Aorta (tissue), 5 donors: ENCODE measurements at regions not wholly inside any gene's neighbourhood (a gene's known extent, or its start where the extent isn't known, plus 50 kb on each side); places are given as distances from the start of the nearest gene placed in this dataset.

ENCODE experiments used
- ATAC-seq: fragments of 200-7000 bp; cut with Tn5 transposase; one replicate; pipeline ENCODE4 v1.9.1; 2022; ENCODE audit warnings: moderate library complexity; ENCODE audit not compliant: low FRiP score
- DNase-seq, 2 donors: peaks; one replicate each; pipeline ENCODE4 v3.0.0-alpha.2; 2020
- H3K27ac ChIP-seq, 2 donors: one replicate each; pipeline ENCODE4 v1.5.1; 2013; ENCODE audit warnings: low read length in 2 of 2, mild to moderate bottlenecking in 2 of 2, moderate library complexity in 2 of 2, control low read depth in 1 of 2, inconsistent platforms in 1 of 2, low read depth in 1 of 2
- H3K27me3 ChIP-seq, 2 donors: one replicate each; pipeline ENCODE4 v1.6.1; 2013; ENCODE audit warnings: control low read depth in 1 of 2, low read length in 1 of 2, mild to moderate bottlenecking in 1 of 2, moderate library complexity in 1 of 2; ENCODE audit not compliant: insufficient read depth in 2 of 2, control insufficient read depth in 1 of 2
- H3K36me3 ChIP-seq, 2 donors: one replicate each; pipeline ENCODE4 v1.6.1; 2013; ENCODE audit warnings: control low read depth in 1 of 2, low read length in 1 of 2, mild to moderate bottlenecking in 1 of 2; ENCODE audit not compliant: insufficient read depth in 2 of 2, control insufficient read depth in 1 of 2
- H3K4me1 ChIP-seq, 2 donors: one replicate each; pipeline ENCODE4 v1.6.1; 2013; ENCODE audit warnings: low read length in 2 of 2, control low read depth in 1 of 2, mild to moderate bottlenecking in 1 of 2, moderate library complexity in 1 of 2; ENCODE audit not compliant: insufficient read depth in 2 of 2, control insufficient read depth in 1 of 2
- H3K4me3 ChIP-seq, 2 donors: one replicate each; pipeline ENCODE4 v1.5.1; 2013; ENCODE audit warnings: low read length in 2 of 2, control low read depth in 1 of 2, mild to moderate bottlenecking in 1 of 2
- H3K9me3 ChIP-seq: one replicate; pipeline ENCODE4 v1.6.1; 2013; ENCODE audit warnings: mild to moderate bottlenecking, low read length; ENCODE audit not compliant: control insufficient read depth
- WGBS, 2 donors: extraction: QIAGEN DNeasy Blood & Tissue Kit; methylation state at CpG; one replicate each; pipeline ENCODE4 v1.1.7; 2013; 5-methylcytosine and 5-hydroxymethylcytosine counted together
- intact Hi-C, 2 donors: fragments of 100-400 bp; cut with DNase I; formaldehyde crosslinking; loops; one replicate each; pipeline versions ENCODE4 v1.14.2 to v1.15.0; 2022
- donor health status: healthy with polysubstance abuse.
- donor health status: Bipolar disorder and iron deficiency.
- donor health status: DM: no; HTN: no; CAD: no.
- donor health status: DM: no; HTN: no; CAD: no.
- donor health status: DM: yes; HTN: yes; CAD: no.

DNA sequence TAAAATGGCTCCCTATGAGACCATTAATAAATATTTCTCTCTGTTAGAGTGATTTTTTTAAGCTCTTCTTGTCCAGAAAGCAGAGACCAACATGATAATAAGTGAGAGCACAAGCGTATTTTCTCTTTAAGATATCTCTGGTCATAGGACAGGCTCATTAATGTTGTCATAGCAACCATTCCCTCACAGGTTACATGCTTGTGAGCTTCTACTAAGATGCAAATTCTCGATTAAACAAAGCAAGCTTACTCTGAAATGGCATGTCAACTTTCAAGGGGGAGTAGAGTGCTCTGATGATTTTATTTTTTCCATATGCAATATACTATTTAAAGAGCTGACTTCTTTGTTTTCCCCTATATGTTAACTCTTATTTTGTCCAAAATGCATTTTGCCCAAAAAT lies 487.2 kb upstream of the LCORL start:
- H3K36me3 ChIP-seq = no peaks in the 10 kb centered on the region
- no peaks in the 10 kb centered on the region for H3K4me1 ChIP-seq
- WGBS, 2 donors = 41 to 45% methylated on average over 2 of the region's 2 CpGs
- H3K4me3 ChIP-seq = no peak overlapping the region
- no peaks in the 10 kb centered on the region for H3K9me3 ChIP-seq
- intact Hi-C loops = no loop called here
- no peak for DNase-seq
- H3K27ac ChIP-seq = no peak overlapping the region
- H3K27me3 ChIP-seq = peaks cover 0 to 1% of the 10 kb centered on the region in 2 donors
- no peak for ATAC-seq

DNA sequence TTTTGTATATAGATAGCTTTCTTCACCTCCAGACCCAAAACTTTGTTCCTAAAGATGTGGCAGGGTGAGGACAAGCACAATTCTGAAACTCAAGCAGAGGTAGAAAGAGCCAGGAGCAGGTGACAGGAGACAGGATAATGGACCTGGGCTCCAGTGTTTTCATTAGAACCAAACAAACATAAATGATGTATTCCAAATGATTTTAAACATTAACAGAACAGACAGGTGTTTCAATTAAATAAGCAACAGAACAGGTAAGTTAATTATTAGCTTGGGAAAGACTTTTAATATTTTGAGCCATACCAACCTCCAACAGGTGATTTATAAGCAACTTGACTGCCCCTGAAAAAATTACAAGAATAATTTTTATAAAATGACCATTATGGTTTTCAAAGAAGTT lies 459.4 kb upstream of the LCORL start:
- DNase-seq = no peak
- Histone ChIP-seq H3K4me3 (no peak overlapping the region), H3K27ac (no peak overlapping the region), H3K9me3 (peaks cover 2% of the 10 kb centered on the region), H3K4me1 (no peaks in the 10 kb centered on the region), H3K27me3 (no peaks in the 10 kb centered on the region), H3K36me3 (no peaks in the 10 kb centered on the region)
- no peak for ATAC-seq
- intact Hi-C loops = no loop called here

DNA sequence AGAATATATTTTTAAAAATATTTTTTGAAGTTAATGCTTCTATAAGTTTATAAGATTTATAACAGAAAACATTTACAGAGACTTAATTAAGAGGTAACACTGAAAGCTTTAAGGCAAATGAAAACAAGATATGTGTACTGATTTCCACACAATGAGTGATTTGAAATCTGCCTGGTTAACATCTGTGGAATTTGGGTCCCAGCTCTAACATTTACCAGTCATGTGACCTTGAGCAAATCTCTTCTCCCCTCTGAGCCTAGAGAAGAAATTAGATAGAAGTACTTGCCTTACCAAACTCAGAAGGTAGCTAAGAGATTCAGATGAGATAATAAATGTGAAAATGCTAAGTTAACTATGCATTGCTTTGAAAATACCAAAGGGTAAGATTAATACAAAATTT lies 458.8 kb upstream of the LCORL start:
- Histone ChIP-seq H3K36me3 (no peaks in the 10 kb centered on the region), H3K9me3 (peaks cover 2% of the 10 kb centered on the region), H3K27me3 (no peaks in the 10 kb centered on the region), H3K4me1 (no peaks in the 10 kb centered on the region), H3K4me3 (no peak overlapping the region), H3K27ac (no peak overlapping the region)
- ATAC-seq (no peak), DNase-seq (no peak)
- intact Hi-C loops = no loop called here

DNA sequence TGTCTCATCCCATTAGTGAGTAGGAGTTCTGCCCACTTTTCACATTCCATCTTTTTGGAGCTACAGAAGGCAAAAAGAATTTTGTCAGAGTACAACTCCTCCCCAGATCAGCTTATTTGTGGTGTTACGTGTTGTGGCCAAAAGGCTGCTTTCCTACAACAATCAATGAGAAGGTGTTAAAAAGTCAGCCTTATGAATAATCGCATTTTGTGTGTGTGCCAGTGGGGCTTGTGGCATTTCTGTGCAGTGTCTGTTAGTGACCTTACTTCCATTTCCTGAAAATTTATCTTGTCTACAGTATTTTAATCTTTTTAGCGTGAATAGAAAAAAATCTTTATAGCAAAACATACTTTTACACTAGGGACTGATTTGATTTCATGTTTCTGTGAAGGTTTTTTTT lies 458.3 kb upstream of the LCORL start:
- Histone ChIP-seq H3K27ac (no peak overlapping the region), H3K9me3 (peaks cover 2% of the 10 kb centered on the region), H3K4me3 (no peak overlapping the region), H3K36me3 (no peaks in the 10 kb centered on the region), H3K27me3 (no peaks in the 10 kb centered on the region), H3K4me1 (no peaks in the 10 kb centered on the region)
- DNase-seq (no peak), ATAC-seq (no peak)
- WGBS, 2 donors = 42 to 52% methylated on average over 3 of the region's 3 CpGs
- intact Hi-C loops = no loop called here

DNA sequence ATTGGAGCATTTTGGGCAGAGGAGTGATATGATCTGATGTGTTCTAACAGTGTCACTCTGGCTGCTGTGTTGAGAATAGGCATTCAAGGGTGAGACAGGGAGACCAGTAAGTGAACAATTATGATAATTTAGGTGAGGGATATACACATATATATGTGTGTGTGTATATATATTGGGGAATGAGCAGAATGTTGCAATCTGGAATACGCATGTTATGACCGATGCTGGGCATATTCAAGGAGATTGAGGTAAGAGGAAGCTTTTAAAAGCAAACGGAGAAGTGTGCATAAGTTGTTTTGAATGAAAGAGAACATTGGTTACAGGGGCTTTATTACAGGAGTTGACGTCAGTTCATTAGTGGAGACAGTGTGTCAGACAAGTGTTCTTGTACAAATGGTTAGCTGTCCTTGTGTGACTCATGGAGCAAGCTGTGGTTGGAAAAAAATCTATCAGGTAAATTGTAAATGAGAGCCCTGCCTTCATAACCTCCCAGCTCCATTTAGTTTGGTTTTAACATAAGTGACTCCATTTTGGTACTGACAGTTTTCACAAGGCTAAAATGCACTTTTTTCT lies 442.5 kb upstream of the LCORL start:
- no peak overlapping the region for H3K27ac ChIP-seq
- H3K4me1 ChIP-seq = no peaks in the 10 kb centered on the region
- H3K4me3 ChIP-seq = no peak overlapping the region
- DNase-seq = no peak
- no peaks in the 10 kb centered on the region for H3K27me3 ChIP-seq
- H3K9me3 ChIP-seq = no peaks in the 10 kb centered on the region
- 58 to 76% methylated on average over 4 of the region's 4 CpGs for whole genome bisulfite sequencing, 2 donors
- no peak for ATAC-seq
- H3K36me3 ChIP-seq = no peaks in the 10 kb centered on the region
- intact Hi-C loops = no loop called here

DNA sequence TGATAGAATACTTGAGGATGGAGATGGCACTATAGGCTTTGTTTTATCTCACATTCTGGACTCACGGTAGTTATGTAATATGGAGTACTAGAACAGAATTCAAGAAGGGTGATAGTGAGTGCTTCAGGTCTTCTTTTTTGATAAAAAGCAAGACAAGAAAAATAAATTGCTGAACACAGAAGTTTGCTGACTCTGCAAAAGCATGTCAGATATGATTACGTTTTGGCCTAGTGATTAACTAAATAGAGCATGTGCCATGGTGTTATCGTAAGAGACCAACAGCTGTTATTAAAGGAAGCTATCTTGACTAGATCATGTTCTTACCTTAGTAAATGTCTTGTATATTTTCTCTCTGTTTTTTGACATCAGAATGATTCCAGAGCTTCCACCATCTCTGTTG lies 436.9 kb upstream of the LCORL start:
- ATAC-seq (no peak), DNase-seq (no peak)
- no peak overlapping the region for H3K4me3 ChIP-seq
- intact Hi-C loops = no loop called here
- no peak overlapping the region for H3K27ac ChIP-seq
- WGBS, 2 donors = 82 to 87% methylated on average over 3 of the region's 3 CpGs
- H3K4me1 ChIP-seq = no peaks in the 10 kb centered on the region
- no peaks in the 10 kb centered on the region for H3K9me3 ChIP-seq
- H3K36me3 ChIP-seq = no peaks in the 10 kb centered on the region
- H3K27me3 ChIP-seq = no peaks in the 10 kb centered on the region

DNA sequence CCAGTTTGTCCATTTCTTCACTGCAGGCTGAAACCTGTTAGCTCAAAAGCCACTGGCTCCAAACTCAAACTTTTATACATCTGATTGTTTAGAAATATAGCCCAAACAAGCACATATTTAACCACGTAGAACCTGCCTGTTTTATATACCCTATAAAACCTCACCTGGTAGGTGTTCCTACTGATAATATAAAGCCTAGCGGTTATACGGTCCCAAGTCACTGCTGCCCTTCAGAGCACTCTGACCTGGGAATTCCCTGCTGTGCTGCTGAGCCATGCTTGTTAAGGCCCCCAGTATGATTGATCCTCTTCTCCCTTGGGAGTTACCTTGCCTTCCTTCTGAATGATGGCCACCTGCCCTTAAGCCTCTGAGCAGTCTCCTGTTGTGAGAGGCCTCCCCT lies 432.8 kb upstream of the LCORL start:
- Histone ChIP-seq H3K4me1 (no peaks in the 10 kb centered on the region), H3K27me3 (no peaks in the 10 kb centered on the region), H3K9me3 (no peaks in the 10 kb centered on the region), H3K27ac (no peak overlapping the region), H3K36me3 (no peaks in the 10 kb centered on the region), H3K4me3 (no peak overlapping the region)
- 73 to 79% methylated on average over 3 of the region's 3 CpGs for WGBS, 2 donors
- ATAC-seq (no peak), DNase-seq (no peak)
- intact Hi-C loops = no loop called here

DNA sequence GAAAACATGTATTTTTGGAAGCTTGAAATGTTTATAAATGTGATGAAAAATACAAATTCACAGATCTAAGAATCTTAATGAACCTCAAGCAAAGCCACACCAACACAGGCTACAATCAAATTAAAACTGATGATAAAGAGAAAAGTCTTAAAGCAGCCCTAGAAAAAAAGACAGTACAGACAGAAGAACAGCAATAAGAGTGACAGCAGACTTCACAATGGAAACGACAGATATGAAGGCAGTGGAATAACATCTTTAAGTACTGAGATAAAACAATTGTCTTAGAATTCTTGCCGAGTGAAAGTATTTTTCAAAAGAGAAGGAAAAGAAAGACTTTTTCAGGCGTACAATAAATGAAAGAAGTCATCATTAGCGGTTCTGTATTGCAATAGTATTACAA lies 423.6 kb upstream of the LCORL start:
- Histone ChIP-seq H3K27ac (no peak overlapping the region), H3K36me3 (no peaks in the 10 kb centered on the region), H3K4me3 (no peak overlapping the region), H3K27me3 (no peaks in the 10 kb centered on the region), H3K9me3 (no peaks in the 10 kb centered on the region), H3K4me1 (no peaks in the 10 kb centered on the region)
- ATAC-seq (no peak), DNase-seq (no peak)
- intact Hi-C loops = no loop called here
- 81 to 83% methylated on average over 4 of the region's 4 CpGs for WGBS, 2 donors

DNA sequence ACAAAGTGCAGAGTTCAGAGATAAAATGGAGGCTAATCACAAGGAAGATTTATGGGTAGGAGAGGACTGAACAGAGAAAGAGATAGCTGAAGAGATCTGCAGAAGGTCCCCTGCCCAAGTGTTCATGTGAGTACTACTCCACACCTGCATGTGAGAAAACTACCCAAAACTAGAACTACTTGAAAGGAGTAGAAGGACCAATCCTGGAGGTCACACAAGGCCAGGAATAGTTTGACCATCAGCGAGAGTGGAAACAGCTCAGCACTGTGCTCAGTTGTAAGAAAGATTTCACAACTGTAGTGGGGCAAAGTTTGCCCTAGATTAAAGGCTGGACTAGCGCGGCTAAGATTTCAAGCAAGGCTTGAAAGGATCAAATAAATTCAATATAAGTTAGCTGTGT lies 422.7 kb upstream of the LCORL start:
- 87 to 90% methylated on average over 3 of the region's 3 CpGs for WGBS, 2 donors

More for the DNA sequence above, 422.7 kb upstream of the LCORL start:
- intact Hi-C loops = no loop called here
- Histone ChIP-seq H3K27ac (no peak overlapping the region), H3K36me3 (no peaks in the 10 kb centered on the region), H3K4me1 (no peaks in the 10 kb centered on the region), H3K9me3 (no peaks in the 10 kb centered on the region), H3K4me3 (no peak overlapping the region), H3K27me3 (no peaks in the 10 kb centered on the region)
- no peak for DNase-seq
- ATAC-seq = no peak
